CD4-positive, alpha-beta T cell treated with Interferon alpha-2 for 1 hour (primary cell): ENCODE measurements at regions not wholly inside any gene's neighbourhood (a gene's known extent, or its start where the extent isn't known, plus 50 kb on each side); places are given as distances from the start of the nearest gene placed in this dataset.
"Not testable (repeated sequence)": the region's sequence is repeated elsewhere in the genome, so short reads cannot be mapped to it uniquely, and the experiment has no call there.

Source experiments
- DNase-seq, 2 donors: peaks; one replicate each; pipeline ENCODE4 v3.0.0-alpha.2; 2020 to 2022

DNA sequence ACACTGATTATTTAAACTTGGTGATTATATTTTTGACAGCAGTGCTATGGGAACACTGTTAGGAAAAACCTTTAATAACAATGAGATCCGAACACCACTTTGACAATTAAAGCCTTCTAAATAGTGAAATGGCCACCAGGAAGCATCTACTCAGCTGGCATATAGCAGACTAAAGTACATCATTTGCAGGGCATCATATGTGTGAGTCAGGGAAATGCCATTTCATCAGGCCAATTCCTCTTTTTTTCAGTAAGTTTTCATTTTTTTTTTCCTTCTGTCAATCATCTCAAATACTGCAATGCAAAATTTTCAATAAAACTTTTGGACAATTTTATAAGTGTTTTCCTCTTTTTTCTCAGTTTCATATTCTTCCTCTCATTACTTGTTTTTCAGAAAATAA, 521.4 kb upstream of the SEMA3D start:
- DNase-seq = no peak

DNA sequence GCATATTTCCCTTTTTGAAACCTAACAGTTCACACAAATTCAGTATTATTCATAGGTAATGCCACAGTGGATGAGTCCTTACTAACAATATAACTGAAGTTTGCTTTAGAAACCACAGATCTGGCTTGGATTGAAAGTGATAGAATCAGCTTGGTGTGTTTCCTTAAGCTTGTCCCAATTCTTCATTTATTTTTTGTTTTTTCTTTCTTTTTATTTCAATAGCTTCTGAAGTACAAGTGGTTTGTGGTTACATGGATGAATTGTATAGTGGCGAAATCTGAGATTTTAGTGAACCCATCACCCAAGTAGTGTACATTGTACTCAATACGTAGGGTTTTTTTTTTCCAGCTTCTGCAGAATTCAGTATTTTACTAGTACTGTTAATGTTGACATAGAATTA, 518.2 kb upstream of the SEMA3D start:
- DNase-seq = no peak

DNA sequence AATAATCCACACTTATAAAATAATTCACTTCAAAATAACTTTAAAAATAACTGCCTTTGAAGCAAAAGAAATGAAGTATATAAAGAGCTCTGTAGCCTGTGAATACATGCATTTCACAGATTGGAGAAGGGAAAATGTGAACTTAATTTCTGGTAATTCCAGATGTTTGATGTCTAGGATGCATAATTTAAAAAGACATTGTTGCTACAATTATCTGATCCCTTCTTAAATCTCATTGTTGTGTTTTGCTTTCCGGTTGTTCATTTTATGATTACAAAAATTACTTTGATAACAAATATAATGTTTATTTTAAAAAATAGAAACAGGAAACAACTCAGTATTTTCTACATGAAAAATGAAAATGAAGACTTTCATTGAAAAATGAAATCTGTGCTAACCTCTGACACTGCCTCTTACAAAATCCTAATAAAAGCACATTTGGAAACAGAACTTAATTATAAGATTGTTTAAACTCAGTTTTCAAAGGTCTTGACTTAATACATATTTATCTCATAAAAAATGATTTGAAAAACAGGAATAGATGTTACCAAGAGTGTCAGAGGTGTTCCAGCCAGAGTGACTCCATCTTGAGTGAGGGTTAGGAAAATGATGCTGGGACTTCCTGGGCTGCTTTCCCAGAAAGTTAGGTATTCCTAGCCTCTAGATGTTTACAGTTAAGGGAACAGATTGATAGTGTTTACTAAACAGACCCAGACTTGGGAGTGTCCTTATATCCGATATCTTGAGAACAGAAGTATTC, 516.6 kb upstream of the SEMA3D start:
- no peak for DNase-seq

DNA sequence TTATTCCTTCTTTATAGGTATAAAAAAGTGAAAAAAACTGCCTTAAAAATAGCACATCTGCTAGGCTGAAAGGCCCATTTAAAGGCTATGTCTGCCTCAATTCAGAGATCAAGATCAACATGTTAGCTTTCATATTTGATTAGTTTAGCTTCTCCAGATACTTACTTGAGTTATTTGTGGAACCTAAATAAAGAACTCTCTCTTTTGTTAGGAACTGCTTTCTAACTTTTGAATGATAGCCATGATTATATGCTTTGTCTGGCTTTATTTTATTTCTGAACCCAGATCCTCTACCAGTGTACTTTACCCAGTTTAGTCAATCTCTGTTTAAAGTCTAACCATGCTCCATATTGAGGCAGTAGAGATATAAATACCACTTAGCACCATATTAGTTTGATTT, 515.5 kb upstream of the SEMA3D start:
- DNase-seq = no peak

DNA sequence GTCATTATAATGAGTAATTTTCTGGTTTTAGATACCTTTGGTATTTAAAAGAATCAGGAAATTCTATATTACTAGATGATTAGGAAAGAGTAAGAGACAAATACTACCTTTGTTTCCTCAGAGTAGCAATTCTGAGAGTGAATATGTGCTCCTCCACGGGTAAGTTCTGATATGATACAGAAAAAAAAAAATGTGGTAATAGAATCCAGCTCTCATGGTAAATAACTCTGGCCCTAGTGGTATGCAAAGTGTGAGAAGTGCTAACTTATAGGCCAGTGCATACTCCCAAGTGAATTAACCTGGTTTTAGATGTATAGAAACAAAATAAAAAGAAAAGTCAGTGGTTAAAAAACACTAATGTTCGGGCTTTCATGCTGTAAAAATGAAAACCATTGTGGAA, 512.6 kb upstream of the SEMA3D start:
- no peak for DNase-seq

DNA sequence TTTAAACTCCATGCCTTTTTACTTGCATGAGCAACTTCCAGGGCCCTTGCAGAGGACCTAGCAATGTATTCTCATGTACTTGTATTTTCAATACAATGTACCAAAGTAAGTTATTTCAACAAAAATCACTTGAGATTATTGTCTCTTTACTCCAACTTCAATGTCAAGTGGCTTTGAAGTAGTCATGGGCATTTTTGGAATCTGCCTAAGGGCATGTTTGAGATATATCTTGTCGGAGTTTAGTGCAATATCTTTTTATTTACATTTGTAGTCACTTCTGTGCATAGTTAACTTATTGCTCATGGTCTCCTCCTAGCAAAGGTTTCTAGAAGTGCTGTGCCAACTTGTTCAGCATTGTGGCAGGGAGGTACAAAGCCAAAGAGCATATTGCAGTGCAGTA, 508.7 kb upstream of the SEMA3D start:
- DNase-seq = no peak

DNA sequence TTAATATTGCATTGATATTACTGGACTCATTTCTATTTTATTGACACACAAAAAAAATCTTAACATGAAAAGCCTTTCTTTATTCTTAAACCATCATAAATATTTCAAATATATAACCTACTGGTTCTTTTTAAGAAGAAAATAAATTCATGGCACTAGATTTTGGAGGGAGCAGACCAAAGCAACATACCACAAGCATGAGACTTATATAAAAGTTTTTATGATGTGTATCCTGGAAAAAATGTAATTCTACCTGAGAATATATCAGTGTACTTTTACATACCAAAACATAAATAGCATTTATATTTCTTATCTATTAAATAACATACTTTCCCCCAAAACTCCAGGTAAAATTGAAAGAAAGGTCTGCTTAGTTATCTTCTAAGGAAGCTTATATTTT, 508.2 kb upstream of the SEMA3D start:
- DNase-seq = no peak

DNA sequence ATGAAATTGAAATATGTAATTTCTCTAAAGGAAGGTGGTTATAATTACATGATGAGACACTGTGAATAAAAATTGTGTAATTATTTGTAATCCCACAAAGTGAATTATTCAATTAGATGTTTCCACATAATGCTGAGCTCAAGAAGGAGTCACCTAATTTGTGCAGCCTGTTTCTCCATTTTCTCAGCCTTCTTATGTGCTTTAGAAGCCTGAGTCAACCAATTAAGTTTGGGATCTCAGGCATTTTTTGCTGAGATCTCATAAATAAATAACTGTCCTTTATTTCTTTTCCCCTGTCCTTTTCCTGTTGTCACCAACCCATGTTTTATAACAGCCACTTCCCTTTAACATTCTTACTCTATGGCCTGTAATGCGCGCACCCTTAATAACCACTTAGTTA, 506.5 kb upstream of the SEMA3D start:
- no peak for DNase-seq

DNA sequence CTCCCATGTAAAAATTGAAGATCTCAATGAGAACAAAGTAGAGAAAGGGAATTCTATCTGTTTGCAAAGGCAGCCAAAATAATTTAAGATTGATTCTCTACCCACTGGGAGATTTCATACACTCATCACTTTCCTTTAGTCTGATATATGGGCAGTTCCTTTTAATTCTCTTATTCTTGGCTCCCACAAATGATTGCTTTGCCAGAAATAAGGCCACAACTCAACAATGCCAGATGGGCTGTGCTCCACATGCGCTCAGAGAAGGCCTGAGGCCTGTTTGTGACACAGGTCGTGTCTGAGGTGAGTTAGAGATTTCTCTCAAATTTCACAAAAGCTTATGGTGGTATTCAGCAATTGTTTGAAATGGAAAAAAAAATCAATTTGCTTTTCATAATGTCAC, 501.9 kb upstream of the SEMA3D start:
- no peak for DNase-seq

DNA sequence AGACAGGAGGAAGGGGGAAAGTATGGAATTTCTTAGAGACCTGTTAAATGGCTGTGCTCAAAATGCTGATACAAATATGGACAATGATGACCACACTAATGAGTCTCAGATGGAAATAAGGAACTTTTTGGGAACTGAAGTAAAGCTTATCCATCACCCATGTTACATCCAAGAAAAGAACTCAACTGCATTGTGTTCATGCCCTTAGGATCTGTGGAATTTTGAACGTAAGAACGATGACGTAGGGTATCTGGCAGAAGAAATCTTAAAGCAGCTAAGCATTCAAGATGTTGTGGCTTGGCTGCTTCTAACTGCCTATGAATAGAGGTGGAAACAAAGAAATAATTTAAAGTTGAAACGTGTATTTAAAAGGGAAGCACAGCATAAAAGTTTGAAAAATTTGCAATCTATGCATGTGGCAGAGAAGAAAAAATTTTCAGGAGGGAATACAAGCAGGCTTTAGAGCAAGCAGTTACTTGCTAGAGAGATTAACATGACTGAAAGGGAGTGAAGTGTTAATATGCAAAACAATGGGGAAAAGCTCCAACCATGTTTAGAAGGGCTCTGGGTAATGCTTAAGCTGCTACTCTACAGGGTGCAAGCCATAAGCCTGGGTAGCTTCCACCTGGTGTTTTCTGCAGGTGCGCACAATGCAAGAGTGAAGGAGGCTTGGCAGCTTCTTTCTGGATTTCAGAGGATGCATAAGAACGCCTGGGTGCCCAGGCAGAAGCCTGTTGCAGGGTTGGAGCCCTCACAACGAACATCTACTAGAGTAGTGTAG, 499.7 kb upstream of the SEMA3D start:
- DNase-seq = no peak

DNA sequence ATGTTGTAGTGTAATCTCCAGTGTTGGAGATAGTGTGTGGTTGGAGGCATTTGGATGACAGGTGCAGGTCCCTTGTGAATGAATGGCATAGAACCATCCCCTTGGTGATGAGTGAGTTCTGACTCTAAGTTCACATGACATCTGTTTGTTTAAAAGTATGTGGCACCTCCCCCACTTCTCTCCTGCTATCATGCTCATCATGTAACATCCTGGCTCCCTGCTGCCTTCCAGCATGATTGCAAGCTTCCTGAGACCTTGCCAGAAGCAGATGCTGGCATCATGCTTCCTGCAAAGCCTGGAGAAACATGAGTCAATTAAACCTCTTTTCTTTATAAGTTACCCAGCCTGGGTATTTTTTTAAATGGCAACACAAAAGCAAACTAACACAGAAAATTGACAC, 499.0 kb upstream of the SEMA3D start:
- DNase-seq = no peak

DNA sequence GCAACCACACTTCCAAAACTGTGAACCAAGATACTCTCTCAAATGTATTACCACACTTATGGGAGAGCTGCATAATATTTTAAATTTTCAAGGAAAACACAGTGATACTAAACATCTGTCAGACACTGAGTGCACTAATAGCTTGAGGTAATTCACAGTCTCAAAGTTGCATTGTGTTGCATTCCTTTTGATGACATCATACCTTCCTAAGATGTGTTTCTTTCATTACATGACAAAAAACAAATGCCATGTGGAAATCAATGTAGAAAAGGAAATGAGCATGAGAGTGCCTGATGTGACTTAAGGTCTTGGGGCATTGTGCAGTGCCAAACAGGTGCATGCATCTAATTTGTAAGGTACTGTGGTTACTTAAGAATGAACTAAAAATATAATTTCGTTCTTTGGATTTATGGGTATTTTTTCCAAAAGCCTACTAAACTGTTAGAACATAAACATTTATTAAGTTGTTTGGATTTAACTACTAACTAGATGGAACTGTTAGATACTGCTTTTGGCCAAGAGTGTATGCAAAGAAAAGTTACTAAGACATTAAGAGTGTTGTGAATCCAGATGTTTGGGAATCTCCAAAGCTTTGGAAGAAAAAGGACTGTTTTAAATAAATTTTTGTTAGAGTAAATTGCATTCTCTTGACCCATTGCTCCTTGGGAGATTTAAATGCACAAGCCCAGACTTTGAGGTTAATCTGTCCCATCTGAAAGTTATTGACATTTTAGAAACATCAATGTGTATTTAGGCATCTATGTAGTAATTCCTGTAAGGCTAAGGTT, 496.2 kb upstream of the SEMA3D start:
- no peak for DNase-seq

DNA sequence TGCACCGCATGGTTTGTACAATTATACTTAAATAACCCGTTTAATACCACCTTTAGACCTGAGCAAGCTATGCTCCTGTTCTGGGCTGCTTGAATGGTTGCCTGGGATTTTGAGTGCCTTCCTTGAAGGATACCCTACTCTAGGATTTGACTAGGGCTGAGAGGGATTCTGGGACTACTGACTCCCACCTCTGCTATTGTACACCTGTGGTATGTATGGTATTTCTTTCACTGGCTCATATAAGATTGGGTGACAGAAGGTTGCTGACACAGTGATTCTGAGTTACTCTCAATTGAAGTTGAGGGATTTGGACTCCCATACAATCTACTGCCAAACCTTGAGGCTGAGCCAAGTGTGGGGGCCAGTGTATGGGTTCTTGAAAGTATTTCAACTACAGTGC, 494.4 kb upstream of the SEMA3D start:
- DNase-seq = no peak

DNA sequence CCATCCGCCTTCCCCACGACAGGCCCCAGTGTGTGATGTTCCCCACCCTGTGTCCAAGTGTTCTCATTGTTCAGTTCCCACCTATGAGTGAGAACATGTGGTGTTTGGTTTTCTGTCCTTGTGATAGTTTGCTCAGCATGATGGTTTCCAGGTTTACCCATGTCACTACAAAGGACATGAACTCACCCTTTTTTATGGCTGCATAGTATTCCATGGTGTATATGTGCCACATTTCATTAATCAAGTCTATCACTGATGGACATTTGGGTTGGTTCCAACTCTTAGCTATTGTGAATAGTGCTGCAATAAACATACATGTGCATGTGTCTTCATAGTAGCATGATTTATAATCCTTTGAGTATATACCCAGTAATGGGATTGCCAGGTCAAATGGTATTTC, 488.2 kb upstream of the SEMA3D start:
- DNase-seq = not testable (repeated sequence)

DNA sequence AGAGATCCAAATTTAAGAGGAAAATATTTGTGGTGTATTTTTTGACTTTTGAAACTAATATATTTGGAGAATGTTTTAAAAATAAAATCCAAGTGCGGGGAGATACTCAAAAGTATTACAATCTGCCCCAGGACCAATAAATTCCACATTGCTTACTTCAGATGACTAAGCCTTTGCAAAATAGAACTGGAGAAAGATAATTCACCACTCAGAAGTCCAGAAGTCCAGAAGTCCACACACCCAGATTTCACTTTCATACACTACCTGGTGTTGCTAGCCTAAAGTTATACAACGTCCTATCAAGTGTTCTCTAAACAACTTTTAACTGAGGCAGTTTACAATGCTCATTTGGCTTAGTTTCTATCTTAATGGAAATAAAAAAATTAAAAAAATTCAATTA, 487.0 kb upstream of the SEMA3D start:
- no peak for DNase-seq

DNA sequence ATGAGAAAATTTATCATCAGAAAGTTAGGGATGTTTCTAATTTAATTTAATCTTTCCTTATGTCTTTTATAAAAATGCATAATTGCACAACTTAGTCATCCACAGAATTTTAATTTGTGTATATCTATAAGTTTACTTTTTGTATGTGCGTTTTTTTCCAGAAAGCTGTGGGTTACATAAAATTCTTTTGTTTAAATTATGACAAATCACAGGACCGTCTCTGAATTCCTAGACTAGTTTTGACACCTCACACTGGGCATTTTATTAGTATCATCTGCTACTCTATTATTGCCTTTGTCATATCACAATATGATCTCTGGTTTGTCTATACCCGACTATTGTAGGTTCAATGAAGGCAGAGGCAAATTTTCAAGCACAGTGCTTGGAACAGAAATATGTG, 482.4 kb upstream of the SEMA3D start:
- DNase-seq = no peak

DNA sequence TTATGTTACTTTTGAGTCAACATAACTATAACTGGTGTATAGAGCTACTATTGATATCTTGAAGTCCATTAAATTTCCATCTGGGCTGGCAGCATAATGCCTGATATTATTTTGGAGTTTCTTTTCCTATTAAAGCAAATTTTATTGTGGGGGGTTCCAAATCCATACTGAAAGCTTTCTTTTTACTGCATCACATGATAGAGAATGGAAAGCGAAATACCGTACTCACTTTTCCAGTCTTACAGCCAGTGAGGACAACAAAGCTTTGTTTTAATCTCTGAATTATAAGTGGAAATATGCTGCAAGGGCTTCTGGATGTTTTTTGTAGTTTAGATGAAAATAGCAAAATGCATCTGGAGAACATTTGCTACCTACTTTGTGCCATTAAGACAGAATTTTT, 477.5 kb upstream of the SEMA3D start:
- DNase-seq = no peak

DNA sequence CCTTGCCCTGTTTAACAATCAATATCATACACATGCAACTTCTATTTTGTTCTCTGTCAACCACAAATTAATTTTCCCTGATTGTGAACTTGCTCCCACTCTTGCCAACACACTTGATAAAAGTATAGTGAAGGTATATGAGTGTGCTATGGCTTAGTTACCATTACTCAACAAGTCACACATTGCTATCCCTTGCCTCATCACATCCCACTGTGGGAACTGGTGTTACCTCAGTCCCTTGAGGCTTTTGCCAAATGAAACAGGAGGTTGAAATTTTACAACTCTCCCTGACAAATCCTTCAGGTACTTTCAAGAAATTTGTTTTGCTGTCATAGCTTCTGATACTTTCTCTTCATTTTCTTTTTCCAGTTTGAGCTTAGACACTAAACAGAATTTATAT, 472.5 kb upstream of the SEMA3D start:
- no peak for DNase-seq

DNA sequence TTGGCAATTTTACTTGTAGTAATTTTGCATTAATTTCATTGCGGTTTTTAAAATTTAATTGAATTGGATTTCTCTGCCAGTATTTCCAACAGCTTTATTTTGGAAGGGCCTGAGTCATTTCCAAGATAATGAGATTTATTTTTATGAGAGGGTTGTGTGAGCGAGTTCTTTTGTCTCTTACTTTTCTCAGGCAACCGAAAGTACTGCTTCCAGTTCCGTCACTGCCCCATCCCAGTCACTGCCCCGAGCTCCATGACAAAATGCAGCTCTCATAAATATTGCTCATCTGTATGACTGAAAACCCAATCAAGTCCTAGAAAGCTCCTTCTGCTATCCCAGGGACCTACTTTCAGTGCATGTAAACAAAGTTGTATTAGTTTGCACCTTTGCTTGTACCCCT, 468.4 kb upstream of the SEMA3D start:
- DNase-seq = no peak

DNA sequence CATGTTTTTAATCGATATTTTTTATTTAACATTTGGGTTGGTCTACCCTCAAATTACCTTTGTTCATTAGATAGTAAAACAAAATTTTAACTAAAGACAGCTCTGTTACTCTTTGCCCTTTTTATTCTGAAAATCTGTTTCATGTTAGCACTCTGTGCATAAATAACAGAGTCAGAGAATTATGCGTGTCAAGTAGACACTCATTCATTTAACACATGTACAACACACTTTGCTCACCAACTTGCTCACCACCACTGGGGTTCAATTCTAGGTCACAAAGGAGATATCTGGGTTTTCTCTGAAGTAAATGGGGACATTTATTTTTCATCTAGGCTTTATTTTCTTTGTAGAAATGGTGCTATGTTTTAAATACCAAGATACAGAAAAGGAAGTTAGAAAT, 457.4 kb upstream of the SEMA3D start:
- no peak for DNase-seq

DNA sequence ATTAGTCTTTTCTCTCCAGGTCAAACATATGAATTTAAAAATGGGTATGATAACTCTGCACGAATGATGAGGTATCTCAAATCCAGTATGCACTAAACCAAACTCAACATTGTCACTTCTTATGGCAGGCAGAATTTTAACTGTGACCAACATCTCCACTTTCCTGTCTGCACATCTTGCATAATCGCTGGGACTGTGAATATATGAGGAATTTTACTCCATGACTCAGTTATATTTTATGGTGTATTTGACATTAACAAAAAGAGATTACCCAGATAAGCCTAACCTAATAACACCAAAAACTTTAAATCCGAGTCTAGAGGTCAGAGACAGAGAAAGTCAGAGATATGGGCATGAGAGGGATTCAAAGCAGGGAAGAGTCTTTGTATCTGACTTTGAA, 454.5 kb upstream of the SEMA3D start:
- no peak for DNase-seq

DNA sequence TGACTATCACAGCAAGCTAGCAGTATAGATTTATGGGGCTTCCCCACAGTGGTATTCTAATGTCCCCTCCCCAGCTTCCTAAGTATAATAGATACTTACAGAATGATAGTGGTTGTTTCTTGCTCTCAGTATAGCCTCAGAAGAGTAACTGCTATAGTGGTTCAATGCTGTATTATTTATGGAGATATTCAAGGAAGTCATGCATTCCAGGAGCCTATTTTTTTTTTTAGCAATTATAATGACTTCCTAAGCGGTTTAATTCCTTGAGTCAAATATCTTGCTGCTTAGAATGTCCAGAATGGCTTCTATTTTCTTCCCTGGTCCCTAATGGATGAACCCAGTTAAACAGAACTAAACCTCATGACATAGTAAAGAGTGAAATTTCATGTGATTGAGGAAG, 451.5 kb upstream of the SEMA3D start:
- DNase-seq = no peak

DNA sequence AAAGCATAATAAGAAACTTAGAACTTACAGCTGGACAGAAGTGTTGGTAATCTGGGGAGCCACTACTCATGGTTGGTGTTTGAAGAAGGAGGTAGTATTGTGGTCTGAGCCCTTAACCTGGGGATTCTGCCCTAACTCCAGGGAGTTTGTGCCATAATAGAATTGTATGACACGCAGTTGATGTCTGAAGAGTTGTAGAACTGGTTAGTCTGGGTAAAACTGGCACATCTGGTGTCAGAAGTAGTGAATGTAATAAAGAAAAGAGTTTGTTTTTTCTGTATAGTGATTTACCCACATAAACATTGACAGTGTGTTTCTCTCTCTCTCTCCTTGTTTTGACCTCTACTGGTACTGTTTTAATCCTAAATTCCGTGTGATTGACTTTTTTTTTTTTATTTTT, 448.1 kb upstream of the SEMA3D start:
- no peak for DNase-seq
